NCI-H2081 (cell line): ENCODE measurements at regions not wholly inside any gene's neighbourhood (a gene's known extent, or its start where the extent isn't known, plus 50 kb on each side); places are given as distances from the start of the nearest gene placed in this dataset.
A peak's percentile ranks its signal among the peaks of the same experiment; 100 is the strongest.

Experiments
- DNase-seq, 2 experiments: peaks; one replicate each; lab custom pipeline; 2025; lab: John Stamatoyannopoulos, UW

- no peak for DNase-seq
Measured at GRCh38 chr3:135867911-135868310, 97.6 kb upstream of the PPP2R3A start.

- DNase-seq = no peak
Measured at GRCh38 chr3:135868801-135869200, 96.7 kb upstream of the PPP2R3A start.

DNA sequence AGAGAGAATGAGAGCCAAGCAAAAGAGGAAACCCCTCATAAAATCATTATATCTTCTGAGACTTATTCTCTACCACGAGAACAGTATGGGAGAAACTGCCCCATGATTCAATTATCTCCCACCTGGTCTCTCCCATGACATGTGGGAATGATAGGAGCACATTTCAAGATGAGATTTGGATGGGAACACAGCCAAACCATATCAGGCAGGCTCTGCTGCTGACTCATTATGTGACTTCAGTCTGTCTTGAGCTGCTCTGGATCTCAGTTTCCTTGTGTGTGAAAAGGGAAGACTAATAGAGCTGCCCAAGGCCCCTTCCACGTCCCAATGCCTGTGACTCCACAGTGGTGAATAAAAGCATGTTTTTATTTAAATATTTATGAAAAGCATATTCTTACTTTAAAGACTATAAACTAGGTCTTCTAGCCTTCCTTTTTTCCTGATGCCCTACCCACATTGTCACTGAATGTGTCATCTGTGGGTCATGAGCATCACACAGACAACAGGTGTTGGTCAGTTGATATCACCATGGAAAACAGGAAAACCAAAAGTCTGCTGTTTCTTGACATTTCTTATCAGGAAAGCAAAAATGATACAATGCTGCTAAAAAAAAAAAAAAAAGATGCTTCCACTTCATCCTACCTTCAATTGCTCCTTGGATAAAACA lies 96.0 kb upstream of the PPP2R3A start:
- no peak for DNase-seq

DNA sequence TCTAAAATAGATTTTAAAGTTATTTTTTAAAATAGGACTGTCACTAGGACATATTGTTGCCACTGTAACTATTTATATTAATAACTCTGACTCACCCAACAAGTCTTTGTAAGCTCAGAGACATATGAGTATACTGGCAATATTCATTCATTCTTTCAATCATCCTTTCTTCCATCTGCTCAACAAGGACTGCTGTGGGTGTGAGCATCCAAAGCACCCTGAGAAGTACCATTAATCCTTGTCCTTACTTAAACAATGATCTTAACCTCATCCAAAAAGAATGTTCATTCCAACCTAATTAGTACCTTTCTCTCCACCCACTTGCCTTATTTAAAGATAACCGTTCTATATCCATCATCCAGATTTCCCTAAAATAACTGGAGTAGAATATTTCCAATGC lies 94.2 kb upstream of the PPP2R3A start:
- no peak for DNase-seq

DNA sequence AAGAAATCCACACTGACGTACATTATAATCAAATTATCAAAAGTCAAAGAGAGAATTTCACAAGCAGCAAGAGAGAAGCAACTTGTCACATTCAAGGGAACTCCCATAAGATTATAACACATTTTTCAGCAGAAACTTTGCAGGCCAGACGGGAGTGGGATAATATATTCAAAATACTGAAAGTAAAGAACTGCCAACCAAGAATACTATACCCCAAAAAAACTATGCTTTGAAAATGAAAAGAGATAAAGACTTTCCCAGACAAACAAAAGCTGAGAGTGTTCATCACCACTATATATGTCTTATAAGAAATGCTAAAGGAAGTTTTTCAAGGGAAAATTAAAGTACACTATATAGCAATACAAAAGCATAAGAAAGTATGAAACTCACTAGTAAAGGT lies 91.5 kb upstream of the PPP2R3A start:
- no peak for DNase-seq

DNA sequence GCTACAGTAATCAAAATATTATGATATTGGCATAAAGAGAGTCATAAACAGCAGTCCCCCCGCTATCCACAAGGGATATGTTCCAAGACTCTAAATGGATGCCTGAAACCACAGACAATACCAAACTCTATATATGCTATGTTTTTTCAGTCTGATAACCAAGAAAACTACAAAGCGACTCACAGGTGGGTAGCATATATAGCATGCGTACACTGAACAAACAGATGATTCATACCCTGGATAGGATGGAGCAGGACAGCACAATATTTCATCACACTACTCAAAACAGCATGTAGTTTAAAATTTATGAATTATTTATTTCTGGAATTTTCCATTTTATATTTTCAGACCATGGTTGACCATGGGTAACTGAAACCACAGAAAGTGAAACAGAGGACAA lies 87.0 kb upstream of the PPP2R3A start:
- no peak for DNase-seq

GRCh38 chr3:135885885-135886284 lies 79.6 kb upstream of the PPP2R3A start:
- no peak for DNase-seq

- DNase-seq = no peak
Measured at GRCh38 chr3:135887220-135887619, 78.3 kb upstream of the PPP2R3A start.

DNA sequence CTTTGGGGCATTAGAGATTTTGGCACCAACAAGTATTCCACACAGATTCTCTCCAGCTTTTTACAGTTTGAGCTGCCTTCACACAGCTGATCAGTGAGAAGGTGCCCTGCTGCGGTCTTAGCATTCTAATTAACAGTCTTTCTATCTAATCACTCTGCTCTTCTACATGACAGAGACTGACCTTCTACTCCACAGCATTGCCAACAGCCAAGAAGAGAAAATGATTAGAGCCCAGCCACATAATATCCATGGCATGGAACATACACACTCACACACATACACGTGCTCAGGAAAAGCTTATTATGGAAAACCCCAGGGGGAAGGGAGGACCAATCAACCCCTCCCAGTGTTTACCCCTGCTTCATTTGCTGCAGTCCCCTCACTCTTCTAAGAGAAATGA lies 76.1 kb upstream of the PPP2R3A start:
- DNase-seq = no peak

DNA sequence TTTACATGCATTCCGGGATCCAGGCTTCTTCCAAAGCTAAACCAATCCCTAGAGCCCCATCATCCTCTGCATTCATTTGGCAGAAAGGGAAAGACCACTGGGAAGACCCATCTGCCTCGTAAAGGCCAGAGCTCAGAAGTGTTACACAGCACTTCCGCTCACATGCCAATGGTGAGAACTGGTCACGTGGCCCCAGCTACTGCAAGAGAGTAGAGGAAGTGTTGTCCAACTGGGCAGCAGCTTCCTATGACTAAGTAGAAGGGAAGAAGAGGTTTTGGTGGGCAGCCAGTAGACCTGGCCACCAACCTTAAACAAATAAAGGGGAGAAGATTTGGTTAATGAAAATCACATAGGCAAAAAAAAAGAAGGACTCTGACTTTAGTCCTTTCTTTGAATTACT lies 74.4 kb upstream of the PPP2R3A start:
- no peak for DNase-seq

DNA sequence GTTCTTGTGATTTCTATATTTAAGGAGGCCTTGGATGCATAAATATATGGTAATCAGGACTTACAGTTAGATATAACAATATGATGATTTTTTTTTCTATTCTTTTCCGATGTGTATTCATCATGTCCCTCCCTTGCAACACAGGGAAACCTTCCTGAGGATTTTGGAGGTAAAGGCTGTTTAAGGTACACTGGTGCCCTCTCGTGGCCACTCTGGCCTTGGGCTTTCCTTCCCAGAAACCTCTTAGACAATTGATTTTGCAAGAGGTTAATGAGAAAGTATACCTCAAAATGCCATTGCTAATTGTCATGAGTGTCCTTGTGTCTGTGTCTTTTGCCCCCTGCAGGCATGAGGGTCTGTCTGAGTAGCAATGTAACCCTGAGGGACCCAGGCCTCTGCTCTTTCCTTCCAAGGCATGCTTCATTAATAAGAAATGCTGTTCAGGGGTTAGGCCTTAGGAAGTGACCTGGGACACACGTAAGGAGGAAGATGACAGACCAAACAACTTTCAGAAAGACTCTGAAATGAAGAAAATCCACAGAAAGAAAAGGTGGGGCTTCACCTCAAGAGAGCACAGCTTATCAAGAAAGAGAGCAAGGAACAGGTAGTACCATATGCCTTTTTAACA lies 70.3 kb upstream of the PPP2R3A start:
- DNase-seq = peak; percentile 80 to 91

DNA sequence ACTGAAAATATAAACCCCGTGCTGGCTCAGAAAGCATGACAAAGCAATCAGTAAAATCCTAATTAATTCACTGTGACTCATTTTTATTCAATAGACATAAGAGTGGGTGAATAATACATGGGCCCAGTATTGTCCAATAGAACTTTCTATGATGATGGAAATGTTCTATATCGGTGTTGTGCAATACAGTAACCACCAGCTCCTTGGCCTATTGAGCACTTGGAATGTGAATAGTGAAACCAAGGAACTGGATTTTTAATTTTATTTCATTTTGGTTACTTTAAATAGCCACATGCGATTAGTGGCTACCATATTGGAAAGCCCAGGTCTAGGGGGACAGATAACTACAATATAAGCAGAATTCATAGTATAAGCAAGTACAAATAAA lies 69.8 kb upstream of the PPP2R3A start:
- no peak for DNase-seq

DNA sequence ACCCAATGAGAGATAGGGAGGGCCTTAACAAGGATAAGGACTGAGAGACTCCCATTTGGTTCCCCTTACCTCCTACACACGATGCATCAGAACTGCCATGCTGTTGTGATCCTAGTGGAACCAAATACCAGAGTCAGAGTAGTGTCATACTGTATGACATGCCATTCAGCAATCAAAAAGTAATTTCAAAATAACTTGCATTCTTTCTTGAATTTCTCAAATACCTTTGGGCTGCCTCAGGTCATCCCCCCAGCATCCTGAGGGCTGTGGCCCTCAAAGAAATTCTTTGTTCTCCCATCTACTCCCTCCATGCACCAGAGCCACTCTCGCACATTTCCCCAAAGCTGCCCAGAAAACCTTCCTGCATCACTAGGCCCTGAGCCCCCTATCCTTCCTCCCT lies 68.9 kb upstream of the PPP2R3A start:
- DNase-seq = no peak

- DNase-seq = no peak
Measured at GRCh38 chr3:135897715-135898114, 67.8 kb upstream of the PPP2R3A start.

GRCh38 chr3:135898774-135899173 lies 66.8 kb upstream of the PPP2R3A start:
- no peak for DNase-seq

GRCh38 chr3:135905058-135905724 lies 60.3 kb upstream of the PPP2R3A start:
- no peak for DNase-seq

- DNase-seq = peak in 1 of 2 experiments; percentile 23
Measured at GRCh38 chr3:135907422-135908165, 57.9 kb upstream of the PPP2R3A start.

- DNase-seq = no peak
Measured at GRCh38 chr3:135908225-135908624, 57.3 kb upstream of the PPP2R3A start.

DNA sequence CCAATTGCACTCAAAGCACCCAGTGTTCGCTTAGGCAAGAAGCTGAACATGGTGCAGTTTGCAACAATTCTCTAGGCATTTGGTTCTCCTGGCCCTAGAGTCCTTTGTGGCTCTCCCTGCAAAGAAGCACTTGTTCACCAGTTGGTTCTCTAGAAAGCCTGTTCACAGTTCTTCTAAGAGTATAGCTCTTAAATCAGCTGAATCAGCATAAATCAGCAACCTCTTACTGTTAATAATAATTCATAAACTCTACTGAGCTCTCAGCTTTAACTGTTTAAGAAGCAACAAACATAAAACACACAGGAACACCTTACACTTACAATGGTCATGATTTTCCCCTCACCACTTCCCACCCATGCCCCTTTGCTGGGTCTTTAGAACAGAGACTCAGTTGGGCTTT lies 56.8 kb upstream of the PPP2R3A start:
- DNase-seq = no peak

DNA sequence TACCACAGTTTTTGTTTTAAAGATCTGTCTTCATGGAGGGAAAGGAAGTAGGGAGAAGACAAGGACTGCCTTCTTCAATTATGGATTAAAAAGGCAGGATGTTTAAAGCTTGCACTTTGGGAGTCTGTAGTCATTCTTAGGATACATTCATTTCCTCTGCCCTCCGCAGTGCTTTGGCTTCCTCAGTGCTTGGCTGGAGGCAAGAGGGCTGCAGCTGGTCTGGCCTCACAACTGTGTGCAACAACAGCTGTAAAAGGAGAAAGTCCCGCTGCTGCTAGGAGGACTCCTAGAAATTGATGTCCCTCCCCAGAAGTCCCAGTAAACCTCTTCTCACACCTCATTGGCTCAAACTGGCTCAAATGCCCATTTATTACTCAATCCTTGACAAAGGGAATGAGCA lies 54.4 kb upstream of the PPP2R3A start:
- no peak for DNase-seq

GRCh38 chr3:135915206-135915605 lies 50.3 kb upstream of the PPP2R3A start:
- DNase-seq = no peak
